Spleen (tissue), 7 donors: ENCODE measurements at regions not wholly inside any gene's neighbourhood (a gene's known extent, or its start where the extent isn't known, plus 50 kb on each side); places are given as distances from the start of the nearest gene placed in this dataset.

Experiments used
- POLR2A ChIP-seq, 3 donors: fragments of 450-650 bp; IDR thresholded peaks; one replicate each; pipeline ENCODE4 v1.5.1; 2017; ENCODE audit warnings: antibody characterized with exemption in 3 of 3, mild to moderate bottlenecking in 1 of 3
- TF ChIP-seq, protein P1 (sequence below), 11 experiments: fragments of 200-600 bp in 7 of 11; fragments of 450-650 bp in 4 of 11; sonication (generic) in 4 of 11; IDR thresholded peaks in 8 of 11; conservative IDR thresholded peaks in 3 of 11; 1 replicate in 7 of 11; 2 replicates in 4 of 11; pipeline versions ENCODE4 v1.4.0 to v1.8.0; 2016 to 2021; ENCODE audit warnings: antibody characterized with exemption in 11 of 11, inconsistent platforms in 4 of 11, mild to moderate bottlenecking in 1 of 11
- donor health status: DM: no; HTN: no; CAD: no; lungs with moderate emphysema.
- donor health status: DM: no; HTN: no; CAD: no.
- donor health status: DM: no; HTN: no; CAD: no.

- TF ChIP-seq, protein P1, sequence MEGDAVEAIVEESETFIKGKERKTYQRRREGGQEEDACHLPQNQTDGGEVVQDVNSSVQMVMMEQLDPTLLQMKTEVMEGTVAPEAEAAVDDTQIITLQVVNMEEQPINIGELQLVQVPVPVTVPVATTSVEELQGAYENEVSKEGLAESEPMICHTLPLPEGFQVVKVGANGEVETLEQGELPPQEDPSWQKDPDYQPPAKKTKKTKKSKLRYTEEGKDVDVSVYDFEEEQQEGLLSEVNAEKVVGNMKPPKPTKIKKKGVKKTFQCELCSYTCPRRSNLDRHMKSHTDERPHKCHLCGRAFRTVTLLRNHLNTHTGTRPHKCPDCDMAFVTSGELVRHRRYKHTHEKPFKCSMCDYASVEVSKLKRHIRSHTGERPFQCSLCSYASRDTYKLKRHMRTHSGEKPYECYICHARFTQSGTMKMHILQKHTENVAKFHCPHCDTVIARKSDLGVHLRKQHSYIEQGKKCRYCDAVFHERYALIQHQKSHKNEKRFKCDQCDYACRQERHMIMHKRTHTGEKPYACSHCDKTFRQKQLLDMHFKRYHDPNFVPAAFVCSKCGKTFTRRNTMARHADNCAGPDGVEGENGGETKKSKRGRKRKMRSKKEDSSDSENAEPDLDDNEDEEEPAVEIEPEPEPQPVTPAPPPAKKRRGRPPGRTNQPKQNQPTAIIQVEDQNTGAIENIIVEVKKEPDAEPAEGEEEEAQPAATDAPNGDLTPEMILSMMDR (IDR thresholded peaks at IDR 0.05 in 8 of 11, conservative IDR thresholded peaks at IDR 0.05 in 3 of 11), result no peak
- no peak for TF ChIP-seq POLR2A (IDR thresholded peaks at IDR 0.05)
Observed at GRCh38 chr7:113486548-113486947, 368.2 kb upstream of the SMIM30 start.
